HG03196 (cell line): ENCODE measurements at regions not wholly inside any gene's neighbourhood (a gene's known extent, or its start where the extent isn't known, plus 50 kb on each side); places are given as distances from the start of the nearest gene placed in this dataset.

Experiments used
- ATAC-seq: cut with Tn5 transposase; IDR thresholded peaks from one replicate; pipeline ENCODE4 v1.9.1; 2021; ENCODE audit not compliant: unreplicated experiment

DNA sequence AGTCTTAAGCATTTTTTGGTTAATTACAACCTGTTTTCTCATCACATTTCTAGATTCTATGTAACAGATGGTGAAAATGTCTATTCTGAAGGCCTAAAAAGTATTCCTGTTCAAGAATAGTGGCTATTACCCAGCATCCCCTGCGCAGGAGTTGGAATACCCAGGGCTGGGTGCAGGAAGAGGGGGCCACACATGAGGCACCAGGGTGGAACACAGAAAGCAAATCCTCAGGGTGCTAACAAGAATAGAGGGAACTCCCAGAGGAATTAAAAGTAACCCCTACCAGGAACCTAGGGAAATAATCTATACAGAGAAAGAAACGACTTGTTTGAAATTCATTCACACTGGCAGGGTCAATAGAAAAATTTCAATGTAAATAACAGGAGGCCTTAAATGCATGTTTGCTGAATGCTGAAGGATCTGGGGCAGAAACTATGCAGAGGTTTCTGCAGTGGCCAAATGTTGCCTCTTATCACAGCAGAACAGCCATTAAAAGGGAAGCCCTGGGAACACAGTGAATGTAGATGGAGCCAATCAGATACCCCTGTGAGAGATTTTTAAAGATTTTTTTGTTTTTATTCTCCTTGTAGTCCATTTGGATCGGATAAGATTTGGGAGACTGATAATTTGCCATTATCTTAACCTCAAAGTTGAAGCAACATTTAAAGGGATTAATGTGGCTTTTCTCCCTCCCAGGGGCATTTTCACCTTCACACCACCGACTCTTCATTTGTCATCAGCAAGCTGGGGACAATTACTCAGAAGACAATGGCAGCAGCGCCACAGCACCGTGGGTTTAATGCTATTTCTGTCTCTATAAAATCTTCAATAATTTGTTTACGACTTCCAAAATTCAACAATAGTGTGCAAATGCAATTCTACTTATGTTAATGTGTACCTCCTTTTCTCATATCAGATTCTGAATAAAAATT lies 196.0 kb upstream of the PSMD7 start:
- no peak for ATAC-seq

DNA sequence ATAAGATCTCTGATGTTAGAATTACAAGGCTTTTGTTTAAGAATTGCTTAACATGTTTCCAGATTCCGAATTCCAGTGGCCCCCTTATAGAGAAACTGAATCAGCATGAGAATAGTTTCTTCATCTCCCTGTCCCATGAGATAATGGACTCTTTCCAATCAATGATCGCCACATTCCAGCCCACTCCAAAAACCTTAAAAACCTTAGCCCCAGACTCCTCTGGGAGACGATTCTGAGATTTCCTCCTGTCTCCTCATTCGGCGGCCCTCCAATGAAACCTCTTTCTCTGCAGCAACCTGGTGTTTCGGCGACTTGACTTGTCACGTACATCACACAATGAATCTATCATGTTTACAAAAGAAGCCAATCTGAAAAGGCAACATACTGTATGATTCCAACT lies 197.1 kb upstream of the PSMD7 start:
- ATAC-seq = no peak

DNA sequence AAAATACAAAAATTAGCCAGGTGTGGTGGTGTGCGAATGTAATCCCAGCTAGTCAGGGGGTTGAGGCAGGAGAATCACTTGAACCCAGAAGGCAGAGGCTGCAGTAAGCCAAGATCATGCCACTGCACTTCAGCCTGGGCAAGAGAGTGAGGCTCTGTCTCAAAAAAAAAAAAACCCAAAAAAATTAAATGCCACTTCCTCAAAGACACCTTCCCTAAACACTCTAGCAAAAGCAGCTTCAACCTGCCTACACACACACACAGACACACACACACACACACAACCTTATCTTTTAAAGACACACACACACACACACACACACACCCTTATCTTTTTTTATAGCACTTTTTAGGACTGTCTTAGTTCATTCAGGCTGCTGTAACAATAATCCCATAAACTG lies 201.7 kb upstream of the PSMD7 start:
- no peak for ATAC-seq

DNA sequence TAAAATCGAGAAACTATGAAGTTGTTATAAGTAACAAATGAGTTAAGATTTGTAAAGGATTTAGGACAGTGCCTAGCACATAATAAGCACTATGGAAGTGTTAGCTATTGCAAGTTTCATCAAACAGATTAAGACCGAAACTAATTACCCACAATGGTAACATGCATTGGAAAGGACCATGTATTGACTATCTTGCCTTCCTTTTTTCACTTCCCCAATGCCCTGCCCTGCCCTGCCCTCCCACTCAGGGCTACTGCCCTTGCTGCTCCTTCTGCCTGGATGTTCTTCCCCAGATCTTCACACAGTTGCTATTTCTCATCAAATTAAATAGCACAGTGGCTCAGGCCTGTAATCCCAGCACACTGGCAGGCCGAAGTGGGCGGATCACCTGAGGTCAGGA lies 202.1 kb upstream of the PSMD7 start:
- ATAC-seq = no peak

DNA sequence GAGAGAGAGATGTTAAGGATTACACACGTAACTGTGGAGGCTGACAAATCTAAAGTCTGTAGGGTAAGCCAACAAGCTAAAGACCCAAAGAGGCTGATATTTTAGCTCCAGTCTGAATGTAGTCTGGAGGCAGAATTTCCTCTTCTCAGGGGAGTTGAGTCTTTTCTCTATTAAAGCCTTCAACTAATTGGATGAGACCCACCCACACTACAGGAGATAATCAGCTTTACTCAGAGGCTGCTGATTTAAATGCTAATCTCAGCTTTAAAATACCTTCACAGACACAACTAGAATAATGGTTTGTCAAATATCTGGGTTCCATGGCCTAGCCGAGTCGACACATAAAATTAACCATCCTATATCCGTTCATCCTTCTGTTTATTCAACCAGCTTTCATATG lies 204.3 kb upstream of the PSMD7 start:
- ATAC-seq = no peak

- no peak for ATAC-seq
Measured at GRCh38 chr16:74090871-74091270, 205.7 kb upstream of the PSMD7 start.

- ATAC-seq = no peak
Measured at GRCh38 chr16:74083541-74083940, 213.1 kb upstream of the PSMD7 start.

DNA sequence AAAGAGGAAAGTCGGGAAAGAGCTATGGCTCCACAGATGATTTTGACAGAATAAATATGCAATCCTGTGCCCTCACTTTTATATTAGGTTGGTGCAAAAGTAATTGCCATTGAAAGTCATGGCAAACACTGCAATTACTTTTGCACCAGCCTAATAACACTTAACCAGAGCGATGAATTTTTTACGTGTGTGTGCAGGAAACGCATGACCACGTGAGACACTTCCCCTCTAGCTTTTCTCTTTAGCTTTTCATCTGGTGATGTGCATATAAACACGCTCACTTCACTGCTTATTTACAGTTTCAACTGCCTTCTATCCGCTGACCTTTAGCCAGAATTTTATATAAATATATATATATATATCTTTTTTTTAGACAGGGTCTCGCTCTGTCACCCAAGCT lies 216.3 kb upstream of the PSMD7 start:
- ATAC-seq = no peak

GRCh38 chr16:74079232-74079586 lies 217.4 kb upstream of the PSMD7 start:
- ATAC-seq = peak; percentile 65

GRCh38 chr16:74078511-74079231 lies 217.9 kb upstream of the PSMD7 start:
- ATAC-seq = peak; percentile 72

DNA sequence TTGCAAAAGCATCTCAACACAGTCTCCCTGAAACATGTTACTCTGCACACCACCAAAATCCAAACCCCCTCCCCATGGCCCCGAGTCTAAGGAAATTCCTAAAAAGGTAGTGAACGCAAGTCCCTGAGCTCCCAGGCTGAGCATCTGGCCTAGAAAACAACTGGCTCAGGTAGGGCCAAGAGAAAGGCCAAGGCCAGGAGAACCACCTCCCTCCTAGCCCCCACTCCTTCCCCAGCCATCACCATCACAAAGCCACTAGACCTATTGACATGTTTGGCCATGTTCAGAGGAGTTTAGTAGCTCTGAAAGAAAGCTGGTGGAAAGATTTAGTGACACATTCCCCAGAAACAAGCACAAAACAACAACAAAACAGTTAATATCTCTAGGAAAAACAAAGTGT lies 220.0 kb upstream of the PSMD7 start:
- ATAC-seq = no peak

DNA sequence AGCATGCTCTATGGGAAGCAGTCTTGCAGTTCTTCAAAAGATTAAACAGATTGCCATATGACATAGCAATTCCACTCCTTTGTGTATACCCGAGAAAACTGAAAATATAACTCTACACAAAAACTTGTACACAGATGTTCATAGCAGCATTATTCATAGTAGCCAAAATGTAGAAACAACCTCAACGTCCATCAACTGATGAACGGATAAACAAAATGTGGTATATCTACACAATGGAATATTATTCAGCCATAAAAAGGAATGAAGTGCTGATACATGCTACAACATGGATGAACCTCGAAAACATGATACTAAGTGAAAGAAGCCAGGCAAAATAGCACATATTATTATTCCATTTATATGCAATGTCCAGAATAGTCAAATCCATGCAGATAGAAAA lies 221.2 kb upstream of the PSMD7 start:
- no peak for ATAC-seq

GRCh38 chr16:74073456-74073855 lies 223.2 kb upstream of the PSMD7 start:
- ATAC-seq = no peak

- ATAC-seq = no peak
Measured at GRCh38 chr16:74071996-74072535, 224.5 kb upstream of the PSMD7 start.

- no peak for ATAC-seq
Measured at GRCh38 chr16:74070237-74070636, 226.4 kb upstream of the PSMD7 start.

DNA sequence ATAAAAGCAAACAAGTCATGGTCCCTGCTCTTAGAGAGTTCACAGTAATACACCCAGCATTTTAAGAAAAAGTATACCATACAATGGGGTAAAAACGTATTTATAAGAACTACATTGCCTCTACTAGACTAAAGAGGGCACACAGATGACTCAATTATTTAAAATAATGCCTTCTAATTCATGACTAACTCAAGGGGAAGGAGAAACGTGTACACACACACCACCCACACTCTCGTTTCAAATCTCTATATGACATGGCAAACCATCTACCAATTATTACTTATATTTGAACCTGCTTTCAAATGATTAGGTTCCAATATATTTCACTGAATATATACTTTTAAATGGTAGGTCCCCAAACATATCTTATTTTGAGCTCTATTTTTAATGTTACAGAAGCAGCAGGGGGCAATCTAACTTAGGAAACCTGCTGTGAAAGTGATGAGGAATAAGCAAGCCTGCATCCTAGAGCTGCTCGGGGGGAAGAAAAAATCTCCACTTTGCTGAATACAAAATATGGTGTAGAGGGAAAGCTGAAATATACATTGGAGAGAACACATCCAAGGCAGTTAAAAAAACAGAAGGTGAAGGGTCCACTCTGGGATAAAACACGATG lies 232.4 kb upstream of the PSMD7 start:
- ATAC-seq = no peak

GRCh38 chr16:74053826-74054225 lies 242.8 kb upstream of the PSMD7 start:
- no peak for ATAC-seq

GRCh38 chr16:74053312-74053711 lies 243.3 kb upstream of the PSMD7 start:
- ATAC-seq = no peak

GRCh38 chr16:74052016-74052415 lies 244.6 kb upstream of the PSMD7 start:
- ATAC-seq = no peak

GRCh38 chr16:74049027-74049426 lies 247.6 kb upstream of the PSMD7 start:
- ATAC-seq = no peak

DNA sequence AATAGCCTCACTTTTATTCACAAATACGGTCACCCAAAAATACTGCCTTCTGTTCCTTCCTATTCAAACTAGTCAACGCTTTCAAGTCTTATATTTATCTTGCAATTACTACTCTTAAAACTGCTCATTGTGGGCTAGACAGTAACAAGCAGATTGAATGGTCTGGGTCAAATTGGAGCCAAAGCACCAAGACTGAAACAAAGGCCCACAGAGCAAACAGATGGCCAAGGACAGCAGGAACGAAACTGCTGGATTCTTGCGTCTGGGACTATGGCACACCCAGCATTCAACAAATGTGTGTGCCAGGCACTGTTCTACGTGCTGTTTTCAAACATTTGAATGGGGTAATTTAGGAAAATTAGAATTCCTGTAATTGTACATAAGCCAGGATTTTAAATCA lies 250.1 kb upstream of the PSMD7 start:
- no peak for ATAC-seq

GRCh38 chr16:74045513-74045912 lies 251.1 kb upstream of the PSMD7 start:
- ATAC-seq = no peak
